Retina (tissue), 1 donor: ENCODE measurements at regions not wholly inside any gene's neighbourhood (a gene's known extent, or its start where the extent isn't known, plus 50 kb on each side); places are given as distances from the start of the nearest gene placed in this dataset.
"Not testable (repeated sequence)": the region's sequence is repeated elsewhere in the genome, so short reads cannot be mapped to it uniquely, and the experiment has no call there.

Experiments
- DNase-seq: peaks from one replicate; pipeline ENCODE4 v3.0.0-alpha.2; 2016

- no peak for DNase-seq
These were observed 509.2 kb upstream of the SLC35B3 start for GRCh38 chr6:8944548-8944947.

- DNase-seq, result no peak
These were observed 507.7 kb upstream of the SLC35B3 start for GRCh38 chr6:8943073-8943472.

GRCh38 chr6:8941577-8941976, 506.2 kb upstream of the SLC35B3 start:
- no peak for DNase-seq

- DNase-seq, result no peak
These were observed 505.0 kb upstream of the SLC35B3 start for GRCh38 chr6:8940356-8940755.

- DNase-seq, result no peak
These were observed 504.3 kb upstream of the SLC35B3 start for GRCh38 chr6:8939615-8940014.

DNA sequence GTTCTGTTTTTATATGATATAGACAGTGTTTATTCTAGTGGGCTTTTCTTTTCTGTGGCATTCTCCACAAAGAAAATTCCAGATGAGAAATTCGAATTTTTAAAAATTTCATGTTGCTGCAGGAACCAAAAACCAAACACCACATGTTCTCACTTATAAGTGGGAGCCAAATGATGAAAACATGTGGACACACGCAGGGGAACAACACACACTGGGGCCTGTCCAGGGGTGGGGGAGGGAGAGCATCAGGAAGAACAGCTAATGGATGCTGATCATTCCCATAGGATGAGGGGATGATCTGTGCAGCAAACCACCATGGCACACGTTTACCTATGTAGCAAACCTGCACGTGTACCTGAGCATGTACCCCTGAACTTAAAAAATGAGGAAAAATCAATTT, 499.0 kb upstream of the SLC35B3 start:
- no peak for DNase-seq

DNA sequence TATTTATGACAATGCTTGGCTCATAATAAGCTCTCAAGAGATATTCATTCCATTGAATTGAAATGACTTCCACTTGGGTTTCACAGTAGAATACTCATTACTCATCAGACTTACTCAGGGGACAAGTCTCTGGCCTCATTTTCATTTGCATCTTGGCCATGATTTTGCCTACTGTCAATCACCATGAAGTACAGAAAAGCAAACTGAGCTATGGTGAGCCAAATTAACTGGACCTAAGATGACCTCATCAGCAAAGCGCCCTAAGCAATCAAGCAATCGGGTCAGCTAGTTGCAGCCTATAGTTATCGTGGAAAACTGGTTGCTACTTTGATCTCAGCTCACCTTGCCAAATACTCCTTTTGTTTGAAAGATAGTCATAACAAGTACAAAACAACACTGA, 494.7 kb upstream of the SLC35B3 start:
- no peak for DNase-seq

- not testable (repeated sequence) for DNase-seq
These were observed 484.9 kb upstream of the SLC35B3 start for GRCh38 chr6:8920244-8920643.

GRCh38 chr6:8918196-8918595, 482.9 kb upstream of the SLC35B3 start:
- DNase-seq, result no peak

- no peak for DNase-seq
These were observed 479.4 kb upstream of the SLC35B3 start for GRCh38 chr6:8914700-8915099.

GRCh38 chr6:8908638-8909037, 473.3 kb upstream of the SLC35B3 start:
- DNase-seq, result no peak

DNA sequence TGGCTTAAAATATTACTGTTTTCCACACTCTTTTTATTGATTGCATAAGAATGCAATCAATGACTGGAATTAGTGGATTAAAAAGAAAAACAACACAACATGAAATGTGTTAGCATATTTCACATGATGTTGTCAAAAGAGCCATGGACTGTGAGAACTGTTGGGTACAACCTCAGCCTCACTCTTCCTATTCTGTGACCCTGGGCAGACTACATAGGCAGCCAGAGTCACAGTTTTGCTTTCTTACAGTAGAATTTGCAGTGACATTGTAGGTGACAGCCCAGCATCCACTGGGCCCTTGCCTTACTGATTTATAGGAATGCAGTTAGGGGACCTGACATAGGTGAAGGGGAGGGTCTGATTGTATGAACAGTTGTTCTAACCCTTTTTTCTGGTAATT, 471.4 kb upstream of the SLC35B3 start:
- DNase-seq, result no peak

GRCh38 chr6:8905757-8906156, 470.4 kb upstream of the SLC35B3 start:
- no peak for DNase-seq

DNA sequence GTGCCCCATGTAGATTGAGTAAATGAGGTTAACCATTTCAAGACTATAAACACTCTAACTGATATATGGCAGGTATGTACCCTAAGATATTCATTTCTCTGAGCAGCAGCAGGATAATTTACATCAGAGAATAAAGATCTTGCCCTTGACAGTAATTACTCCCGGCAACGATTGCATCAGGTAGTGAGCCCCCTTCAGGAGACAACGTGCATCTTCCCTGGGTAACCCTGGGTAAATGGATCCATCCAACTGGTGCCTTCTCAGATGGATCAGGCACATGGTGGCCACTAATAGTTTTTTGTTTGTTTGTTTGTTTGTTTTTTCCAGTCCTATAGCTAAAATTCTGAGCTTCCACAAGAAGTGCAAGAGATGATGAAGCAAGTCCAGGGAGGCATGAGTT, 469.4 kb upstream of the SLC35B3 start:
- DNase-seq, result no peak

GRCh38 chr6:8900056-8900455, 464.7 kb upstream of the SLC35B3 start:
- DNase-seq, result no peak

- no peak for DNase-seq
These were observed 454.2 kb upstream of the SLC35B3 start for GRCh38 chr6:8889514-8889913.

GRCh38 chr6:8888468-8888867, 453.1 kb upstream of the SLC35B3 start:
- no peak for DNase-seq

GRCh38 chr6:8881663-8882062, 446.3 kb upstream of the SLC35B3 start:
- no peak for DNase-seq

DNA sequence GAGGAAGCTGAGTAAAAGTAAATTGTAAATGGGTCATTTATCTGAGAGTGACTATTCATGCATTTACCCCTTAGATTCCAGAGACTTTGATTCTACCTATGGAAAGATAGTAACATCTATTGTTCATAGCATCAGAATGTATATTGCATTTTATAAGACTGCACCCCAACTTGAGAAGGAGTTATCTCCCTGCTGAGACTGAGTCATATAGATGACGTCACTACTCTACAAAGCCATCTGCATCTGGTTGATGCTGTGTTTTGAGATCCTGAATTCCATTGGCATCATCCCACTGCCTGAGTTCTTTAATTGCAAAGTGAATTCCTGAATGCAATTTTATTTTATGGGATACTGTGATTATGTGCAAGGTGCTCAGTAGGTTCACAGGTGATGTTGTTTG, 444.0 kb upstream of the SLC35B3 start:
- no peak for DNase-seq

- no peak for DNase-seq
These were observed 440.6 kb upstream of the SLC35B3 start for GRCh38 chr6:8875986-8876385.

DNA sequence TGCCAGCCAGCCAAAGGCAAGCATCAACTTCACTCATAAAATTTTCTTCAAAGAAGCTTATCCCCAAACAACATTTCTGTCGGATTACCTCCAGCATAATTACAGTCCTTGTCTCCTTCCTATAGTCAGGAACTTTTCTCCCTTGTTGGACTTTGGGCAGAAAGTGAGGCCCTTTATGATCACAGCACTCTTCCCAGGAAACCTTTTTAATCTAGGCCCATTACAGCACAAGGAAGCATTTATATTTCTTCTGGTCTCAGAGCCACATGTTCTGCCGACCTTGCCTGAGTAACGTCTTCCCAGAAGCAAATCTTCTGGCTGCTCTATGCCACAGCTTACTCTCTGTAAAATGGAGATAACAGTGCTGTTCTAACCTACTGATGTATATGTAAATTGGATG, 437.2 kb upstream of the SLC35B3 start:
- DNase-seq, result no peak

DNA sequence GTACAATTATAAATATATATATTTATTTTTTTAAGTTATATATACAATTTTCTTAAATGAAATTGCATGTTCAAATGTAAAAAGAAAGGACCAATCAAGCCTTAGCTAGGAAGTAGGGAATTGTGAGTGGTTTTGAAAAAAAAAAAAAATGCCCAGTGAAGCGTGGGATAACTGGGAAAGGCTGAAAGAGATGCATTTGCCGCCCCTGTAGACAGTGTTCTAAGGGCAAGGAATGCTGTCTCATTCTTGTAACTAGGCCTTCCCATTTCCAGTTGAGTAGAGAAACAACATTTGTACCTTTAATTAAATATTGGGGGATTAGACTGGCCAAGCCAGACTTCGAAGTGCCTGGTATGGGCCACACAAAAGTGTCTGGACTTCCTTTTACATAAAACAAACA, 430.1 kb upstream of the SLC35B3 start:
- peak; percentile 15 for DNase-seq

GRCh38 chr6:8860671-8861070, 425.3 kb upstream of the SLC35B3 start:
- no peak for DNase-seq

DNA sequence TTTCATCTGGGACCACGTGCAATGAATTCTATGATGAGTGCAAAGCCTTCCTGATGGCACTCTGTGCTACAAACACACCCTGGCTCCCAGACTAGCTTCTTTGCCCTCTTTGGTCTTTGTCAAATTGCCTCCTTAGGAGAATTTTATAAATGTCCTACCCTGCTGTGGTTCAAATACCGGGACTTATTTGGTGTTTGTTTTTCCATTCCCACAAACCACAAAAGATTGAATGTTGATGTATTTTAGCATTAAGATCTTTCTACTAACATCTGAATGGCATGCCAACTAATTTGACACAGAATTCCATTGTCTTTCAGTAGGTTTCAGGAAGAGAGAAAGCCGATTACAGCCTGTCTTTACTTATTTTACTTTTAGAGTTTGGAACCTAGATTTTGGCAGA, 424.2 kb upstream of the SLC35B3 start:
- no peak for DNase-seq

DNA sequence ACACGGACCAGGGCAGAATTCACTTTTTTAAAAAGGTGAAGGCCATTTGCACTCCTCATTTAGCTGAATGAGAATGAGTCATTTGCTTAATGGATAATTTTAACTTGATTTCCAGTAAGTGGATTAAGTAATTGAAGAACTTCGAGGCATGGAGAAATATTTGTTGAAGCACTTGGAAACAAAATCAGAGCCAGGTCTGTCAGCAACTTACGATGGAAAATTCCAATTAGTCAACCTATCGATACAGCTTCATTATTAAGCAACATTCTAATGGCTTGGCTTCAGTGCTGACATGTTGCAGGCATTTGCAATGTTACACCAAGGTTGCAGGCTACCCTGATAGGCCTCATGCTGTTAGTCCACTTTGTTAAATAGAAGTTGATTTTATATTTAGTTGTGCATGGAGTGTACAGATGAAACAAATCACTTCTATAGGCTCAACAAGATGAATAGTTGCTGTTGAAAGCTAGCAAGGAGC, 423.5 kb upstream of the SLC35B3 start:
- DNase-seq, result no peak

- DNase-seq, result no peak
These were observed 421.8 kb upstream of the SLC35B3 start for GRCh38 chr6:8857160-8857559.
